ENCODE measurements at regions not wholly inside any gene's neighbourhood (a gene's known extent, or its start where the extent isn't known, plus 50 kb on each side); places are given as distances from the start of the nearest gene placed in this dataset.

GRCh38 chr12:12017135-12017581, 53.6 kb upstream of the BCL2L14 start:
- FAIRE-seq: no peak

GRCh38 chr12:12017798-12018197, 52.9 kb upstream of the BCL2L14 start:
- no peak for FAIRE-seq

GRCh38 chr12:12018454-12018853, 52.3 kb upstream of the BCL2L14 start:
- FAIRE-seq: no peak

DNA sequence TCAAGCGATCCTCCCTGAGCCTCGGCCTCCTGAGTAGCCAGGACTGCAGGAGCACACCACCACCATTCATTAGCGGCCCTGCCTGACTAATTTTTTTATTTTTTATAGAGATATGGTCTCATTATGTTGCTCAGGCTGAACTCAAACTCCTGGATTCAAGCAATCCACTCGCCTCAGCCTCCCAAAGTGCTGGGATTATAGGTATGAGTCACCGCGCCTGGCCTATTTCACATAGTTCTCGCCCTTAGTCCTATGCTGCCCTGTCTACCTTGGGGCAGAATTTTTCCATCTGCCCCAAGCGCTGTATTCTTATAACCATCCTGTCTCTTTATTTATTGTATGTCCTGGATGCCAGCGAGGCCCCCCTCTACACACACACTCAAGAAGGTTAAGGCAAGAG, 50.9 kb upstream of the BCL2L14 start:
- FAIRE-seq: no peak

GRCh38 chr12:12020762-12021161, 50.0 kb upstream of the BCL2L14 start:
- no peak for FAIRE-seq

Measured in colon (tissue), 2 donors.